HG03097 (cell line): ENCODE measurements at regions not wholly inside any gene's neighbourhood (a gene's known extent, or its start where the extent isn't known, plus 50 kb on each side); places are given as distances from the start of the nearest gene placed in this dataset.

ENCODE experiments used
- ATAC-seq: cut with Tn5 transposase; IDR thresholded peaks from one replicate; pipeline ENCODE4 v1.9.1; 2021; ENCODE audit not compliant: unreplicated experiment, low FRiP score

GRCh38 chr10:35700487-35700882 lies 58.4 kb upstream of the FZD8 start:
- no peak for ATAC-seq

- ATAC-seq, result no peak
Observed at GRCh38 chr10:35699848-35700486, 57.9 kb upstream of the FZD8 start.

GRCh38 chr10:35696392-35697287 lies 54.5 kb upstream of the FZD8 start:
- ATAC-seq, result no peak

GRCh38 chr10:35693800-35694199 lies 51.7 kb upstream of the FZD8 start:
- ATAC-seq, result no peak
